Fibroblast of peridontal ligament (primary cell): ENCODE measurements at regions not wholly inside any gene's neighbourhood (a gene's known extent, or its start where the extent isn't known, plus 50 kb on each side); places are given as distances from the start of the nearest gene placed in this dataset.

Experiments
- DNase-seq: peaks from one replicate; pipeline ENCODE4 v3.0.0-alpha.2; 2010; ENCODE audit errors: extremely low read depth

GRCh38 chr14:75333606-75334548, 55.2 kb downstream of the FOS start:
- no peak for DNase-seq

GRCh38 chr14:75334549-75335051, 56.0 kb downstream of the FOS start:
- no peak for DNase-seq

- DNase-seq: no peak
Observed at GRCh38 chr14:75335571-75335970, 56.9 kb downstream of the FOS start.

DNA sequence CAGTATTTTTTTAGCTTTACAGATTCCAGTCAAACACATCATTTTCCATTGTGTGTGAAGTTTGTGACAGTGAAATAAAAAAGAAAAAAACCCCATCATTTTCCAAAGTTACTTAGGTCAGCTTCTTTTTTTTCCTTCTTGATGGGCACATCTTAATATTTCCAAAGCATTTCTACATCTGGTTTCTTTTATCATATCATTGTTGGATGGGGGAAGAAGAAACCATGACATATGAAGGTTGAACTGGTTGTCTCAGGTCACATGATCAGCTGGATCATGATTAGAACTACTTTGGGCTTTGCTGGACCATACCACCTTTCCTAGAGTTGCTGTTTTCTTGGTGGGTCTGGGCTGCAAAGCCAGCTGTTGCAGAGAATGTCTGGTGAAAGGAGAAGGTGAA, 59.8 kb downstream of the FOS start:
- no peak for DNase-seq

- DNase-seq: peak; percentile 62
Observed at GRCh38 chr14:75339059-75339458, 60.4 kb downstream of the FOS start.

GRCh38 chr14:75340921-75341320, 62.3 kb downstream of the FOS start:
- DNase-seq: no peak

DNA sequence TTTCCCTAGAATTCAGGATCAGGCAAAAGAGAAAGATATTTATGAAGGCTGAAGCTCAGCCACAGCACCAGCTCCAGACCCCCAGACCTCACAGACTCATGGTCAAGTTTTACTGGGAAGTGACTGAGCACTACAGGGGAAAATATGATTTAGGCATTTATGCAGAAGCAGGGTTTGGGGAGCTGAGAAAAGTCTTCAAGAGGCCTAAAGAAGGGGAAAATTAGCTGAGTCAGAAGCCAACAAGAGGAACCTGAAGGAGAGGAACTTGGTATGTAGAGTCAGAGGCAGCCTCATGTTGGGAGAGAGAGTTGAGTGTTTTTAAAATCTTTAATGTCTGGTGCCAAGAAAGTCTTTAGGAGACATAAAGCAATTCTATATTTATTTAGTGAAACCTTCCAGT, 63.0 kb downstream of the FOS start:
- DNase-seq: no peak

- DNase-seq: no peak
Observed at GRCh38 chr14:75342762-75343599, 64.4 kb downstream of the FOS start.

- DNase-seq: peak; percentile 81
Observed at GRCh38 chr14:75343911-75344310, 65.3 kb downstream of the FOS start.

- no peak for DNase-seq
Observed at GRCh38 chr14:75344411-75344810, 65.8 kb downstream of the FOS start.

- no peak for DNase-seq
Observed at GRCh38 chr14:75350505-75351060, 72.0 kb downstream of the FOS start.

DNA sequence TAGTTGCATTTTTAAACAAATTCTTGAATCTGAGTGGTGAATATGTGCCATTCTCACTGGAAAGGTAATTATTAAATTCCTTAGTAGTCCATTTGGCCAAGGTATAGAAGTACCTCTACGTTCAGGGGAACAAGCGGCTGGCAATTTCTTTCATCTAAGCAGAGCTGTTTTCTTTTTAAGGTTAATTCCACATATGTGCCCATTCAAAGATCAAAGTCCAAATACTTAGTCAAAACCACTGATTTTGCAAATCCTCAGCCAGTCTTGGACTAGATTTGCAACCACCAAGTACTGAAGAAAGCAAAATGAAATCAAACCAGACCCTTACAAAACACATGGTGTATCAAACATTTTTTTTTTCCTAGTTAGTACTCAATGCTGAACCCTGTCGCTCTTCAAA, 68.7 kb upstream of the JDP2 start:
- peak; percentile 27 for DNase-seq

DNA sequence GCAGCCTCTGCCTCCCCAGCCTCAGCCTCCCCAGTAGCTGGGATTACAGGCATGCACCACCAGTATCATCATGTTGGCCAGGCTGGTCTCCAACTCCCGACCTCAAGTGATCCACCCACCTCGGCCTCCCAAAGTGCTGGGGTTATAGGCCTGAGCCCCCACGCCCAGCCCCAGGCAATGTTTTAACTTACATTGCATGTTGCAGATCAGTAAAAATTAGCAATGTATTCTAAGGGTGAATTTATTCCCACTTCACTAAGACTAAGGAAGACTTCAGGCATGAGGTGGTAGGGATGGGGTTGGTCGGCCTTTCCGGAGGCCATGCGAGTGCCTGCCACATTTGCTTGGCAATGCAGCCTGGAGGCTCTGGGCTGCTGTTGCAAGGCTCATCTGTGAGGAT, 66.8 kb upstream of the JDP2 start:
- DNase-seq: no peak

DNA sequence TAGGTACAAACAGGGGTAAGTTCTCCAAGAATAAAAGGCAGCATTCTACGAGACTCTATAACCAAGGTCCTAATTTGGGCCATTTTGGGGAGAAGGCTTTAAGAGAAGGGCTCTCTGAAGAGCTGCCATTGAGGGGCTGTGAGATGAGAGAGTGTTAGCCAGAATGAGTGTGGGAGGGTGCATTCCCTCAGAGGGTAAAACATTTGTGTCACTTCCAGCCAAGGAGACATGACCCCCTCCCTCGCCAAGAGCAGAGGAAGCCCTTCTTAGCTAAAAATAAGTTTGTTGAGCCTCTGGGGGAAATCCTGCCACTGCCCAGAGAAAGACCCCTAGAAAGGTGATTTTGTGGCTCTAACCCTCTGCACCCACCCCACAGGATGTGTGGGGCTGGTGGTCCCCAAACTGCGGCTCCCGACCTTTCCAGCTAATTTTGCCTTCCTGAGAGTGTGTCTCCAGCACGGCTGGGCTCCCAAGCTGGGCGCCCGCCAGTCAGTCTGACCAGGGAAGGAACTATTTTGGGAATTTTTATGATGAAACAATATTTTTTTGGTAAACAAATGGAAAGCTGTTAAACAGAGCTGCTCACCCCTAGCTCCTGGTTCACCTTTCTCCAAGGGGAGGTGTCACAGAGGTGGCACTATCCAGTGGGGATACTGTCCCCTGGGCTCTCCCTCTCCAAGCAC, 65.9 kb upstream of the JDP2 start:
- peak; percentile 25 for DNase-seq

GRCh38 chr14:75363130-75363529, 64.7 kb upstream of the JDP2 start:
- DNase-seq: no peak

DNA sequence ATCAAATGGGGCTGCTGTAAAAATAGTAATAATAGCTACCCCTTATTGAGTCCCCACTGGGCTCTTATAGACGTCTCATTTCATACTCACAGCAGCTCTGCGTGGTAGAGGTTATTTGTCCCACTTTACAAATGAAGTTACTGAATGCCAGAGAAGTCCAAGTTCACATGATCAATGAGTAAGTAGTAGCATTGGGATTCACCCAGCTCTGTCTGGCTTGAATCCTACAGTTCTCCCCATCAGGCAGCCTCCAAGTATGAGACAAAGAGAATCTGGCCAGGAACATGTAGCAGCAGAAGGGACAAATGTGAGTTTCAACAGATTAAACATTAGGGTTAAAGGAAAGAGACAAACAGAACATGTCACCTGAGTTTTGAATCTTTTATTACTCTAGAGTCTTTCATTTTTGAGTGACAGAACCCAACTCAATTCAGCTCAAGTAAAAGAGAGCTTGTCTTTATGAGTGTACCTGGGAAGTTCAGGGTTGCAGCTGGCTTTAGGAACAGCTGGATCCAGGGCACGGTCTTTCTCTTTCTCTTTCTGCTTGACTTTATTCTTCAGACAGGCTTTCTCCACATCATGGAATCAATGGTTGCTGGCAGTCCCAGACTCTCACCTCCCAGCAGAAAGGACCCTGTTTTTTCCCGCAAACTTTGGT, 64.1 kb upstream of the JDP2 start:
- DNase-seq: peak; percentile 36

DNA sequence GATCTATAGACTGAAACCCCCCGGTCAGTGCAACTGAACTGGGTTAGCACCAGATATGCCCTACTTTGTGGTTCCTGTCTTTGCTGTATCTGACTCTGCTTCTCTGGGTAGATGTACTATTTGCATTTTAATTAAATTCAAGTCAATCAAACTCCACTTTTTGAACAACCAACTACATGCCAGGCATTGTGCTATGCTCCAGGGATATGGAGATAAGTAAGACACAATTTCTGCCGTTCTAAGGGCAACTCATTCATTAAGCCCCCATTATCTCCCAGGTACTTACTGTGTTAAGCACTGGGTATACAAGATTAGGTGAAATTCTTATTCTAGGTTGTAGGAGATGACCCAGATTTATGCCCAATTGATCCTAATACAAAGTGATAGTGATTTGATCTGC, 62.7 kb upstream of the JDP2 start:
- DNase-seq: no peak

- DNase-seq: peak; percentile 19
Observed at GRCh38 chr14:75366963-75367362, 60.9 kb upstream of the JDP2 start.

DNA sequence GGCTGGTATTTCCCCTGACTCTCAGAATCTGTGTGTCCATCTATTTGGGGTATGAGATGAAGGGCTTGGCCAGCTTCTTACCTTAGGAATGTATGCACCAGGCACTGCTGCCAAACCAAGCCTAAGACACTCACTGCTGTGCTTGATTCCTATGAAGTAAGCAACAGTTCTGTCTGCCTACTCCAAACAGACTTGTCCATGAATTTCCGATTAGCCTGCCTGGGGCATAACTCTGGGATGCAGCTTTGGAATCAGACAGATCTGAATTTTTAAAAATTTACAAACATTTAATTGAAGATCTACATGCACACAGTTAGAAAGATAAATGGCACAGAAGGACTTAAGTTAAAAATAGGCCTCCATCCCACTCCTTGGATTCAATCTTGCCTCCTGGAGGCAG, 59.5 kb upstream of the JDP2 start:
- no peak for DNase-seq

DNA sequence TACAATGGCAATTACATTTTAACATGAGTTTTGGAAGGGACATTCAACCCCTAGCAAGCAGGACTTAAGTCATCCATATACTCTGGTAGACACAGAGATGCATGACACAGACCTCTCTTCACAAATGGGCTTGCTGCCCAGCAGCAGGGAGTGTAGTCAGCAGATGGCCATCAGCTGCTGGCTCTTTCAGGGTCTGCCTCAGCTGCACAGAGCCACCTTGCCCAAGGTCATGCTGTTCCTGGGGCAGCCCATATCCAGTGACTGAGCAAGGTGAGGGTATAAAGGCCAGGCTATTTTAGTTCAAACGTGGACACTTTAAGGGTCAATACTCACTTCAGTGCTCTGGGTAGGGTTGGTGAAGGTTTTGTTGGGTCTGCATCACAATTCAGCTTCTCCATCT, 58.3 kb upstream of the JDP2 start:
- DNase-seq: no peak
